ENCODE measurements at regions not wholly inside any gene's neighbourhood (a gene's known extent, or its start where the extent isn't known, plus 50 kb on each side); places are given as distances from the start of the nearest gene placed in this dataset.
"Not testable (repeated sequence)": the region's sequence is repeated elsewhere in the genome, so short reads cannot be mapped to it uniquely, and the experiment has no call there.

DNA sequence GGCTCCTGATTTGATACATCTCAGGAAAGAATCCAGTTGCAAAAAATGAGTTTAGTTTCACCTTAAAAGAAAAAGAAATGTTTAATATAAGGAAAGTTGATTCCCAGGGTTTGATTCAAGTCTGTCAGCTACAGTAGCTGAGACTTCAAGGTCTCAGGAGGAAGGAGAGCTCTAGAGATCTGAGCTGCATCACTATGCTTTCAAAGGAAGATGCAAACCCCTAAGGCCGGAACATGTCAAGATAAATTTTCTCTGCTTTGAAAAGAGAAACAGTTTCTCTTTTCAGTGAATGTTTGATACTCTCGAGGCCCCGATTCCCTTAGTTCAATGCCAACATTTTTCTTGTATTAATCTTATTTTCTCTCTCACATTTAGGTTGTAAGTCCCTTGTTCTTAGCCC, 128.6 kb downstream of the RGPD3 start:
- DNase-seq, result no peak

GRCh38 chr2:106339132-106339531, 129.1 kb downstream of the RGPD3 start:
- no peak for DNase-seq

DNA sequence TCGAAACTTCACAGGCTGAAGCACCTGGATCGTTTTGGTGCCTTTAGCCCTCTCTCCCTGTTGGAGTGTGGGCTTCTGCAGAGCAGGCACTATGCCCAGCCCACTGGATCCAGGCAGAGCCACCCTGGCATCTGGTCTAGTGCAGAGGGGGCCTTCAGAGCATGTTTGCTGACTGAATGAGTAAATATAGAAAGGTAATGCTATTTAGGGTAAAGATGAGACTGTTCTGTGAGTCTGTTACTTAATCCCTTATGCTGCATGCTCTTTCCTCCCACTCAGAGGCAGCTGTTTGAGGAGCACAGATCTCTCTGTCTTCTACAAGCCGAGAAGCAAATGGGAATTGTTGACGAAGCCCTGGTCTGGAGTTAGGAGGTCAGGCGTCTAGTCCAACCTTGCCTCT, 130.2 kb downstream of the RGPD3 start:
- DNase-seq, result no peak

DNA sequence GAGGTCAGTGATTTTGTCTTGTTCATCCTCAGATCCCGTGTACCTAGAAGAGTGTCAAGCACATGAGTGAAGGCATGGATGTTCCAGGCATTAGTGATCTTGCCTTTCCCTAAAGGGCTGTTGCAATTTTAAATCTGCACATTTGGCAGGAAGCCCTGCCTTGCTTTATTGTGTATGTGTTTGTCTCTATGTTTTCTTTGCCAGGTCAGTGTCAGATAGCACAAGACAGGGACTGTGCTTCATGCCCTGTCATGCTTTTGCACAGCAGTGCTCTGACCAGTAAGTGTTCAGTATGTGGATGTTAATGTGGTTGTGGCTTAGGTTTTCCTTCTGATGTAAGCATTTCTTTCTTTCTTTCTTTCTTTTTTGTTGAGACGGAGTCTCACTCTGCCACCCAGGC, 131.5 kb downstream of the RGPD3 start:
- no peak for DNase-seq

DNA sequence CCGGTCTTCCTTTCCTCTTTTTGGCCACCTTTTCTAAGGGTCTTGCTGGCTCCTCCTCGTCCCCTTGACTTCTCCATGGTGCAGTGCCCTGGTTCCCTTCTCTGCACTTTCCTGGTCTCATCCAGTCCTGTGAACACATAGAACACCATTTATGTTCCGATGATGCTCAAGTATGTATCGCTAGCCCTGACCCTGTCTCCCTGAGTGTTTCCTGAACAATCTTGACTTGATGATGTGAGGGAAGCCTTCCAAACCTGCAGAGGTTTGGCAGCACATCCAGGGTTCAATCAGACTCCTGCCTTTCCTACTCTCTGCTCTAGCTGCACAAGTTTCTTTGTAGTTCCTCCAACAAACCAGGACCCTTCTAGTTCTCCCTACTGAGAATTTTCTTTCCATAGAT, 132.1 kb downstream of the RGPD3 start:
- DNase-seq, result no peak

DNA sequence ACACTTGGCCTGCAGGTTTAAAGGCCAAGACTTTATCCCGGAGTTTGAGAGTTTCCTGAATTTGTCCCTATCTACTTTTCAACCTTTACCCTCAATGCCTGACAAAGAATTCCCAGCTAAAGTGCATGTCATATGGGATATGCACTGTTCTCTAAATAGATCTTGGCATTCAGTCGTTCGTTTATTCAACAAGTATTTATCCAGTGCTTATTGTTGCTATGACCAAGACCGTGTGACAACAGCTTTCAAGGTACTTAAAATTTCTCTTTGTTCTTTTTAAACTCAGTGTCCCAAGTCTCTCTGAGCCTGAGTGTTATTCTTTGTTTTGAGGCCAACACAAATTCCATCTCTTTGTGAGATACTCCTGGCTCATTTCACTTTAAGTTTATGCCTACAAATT, 133.4 kb downstream of the RGPD3 start:
- DNase-seq, result no peak

GRCh38 chr2:106333253-106333873, 134.8 kb downstream of the RGPD3 start:
- not testable (repeated sequence) for DNase-seq

DNA sequence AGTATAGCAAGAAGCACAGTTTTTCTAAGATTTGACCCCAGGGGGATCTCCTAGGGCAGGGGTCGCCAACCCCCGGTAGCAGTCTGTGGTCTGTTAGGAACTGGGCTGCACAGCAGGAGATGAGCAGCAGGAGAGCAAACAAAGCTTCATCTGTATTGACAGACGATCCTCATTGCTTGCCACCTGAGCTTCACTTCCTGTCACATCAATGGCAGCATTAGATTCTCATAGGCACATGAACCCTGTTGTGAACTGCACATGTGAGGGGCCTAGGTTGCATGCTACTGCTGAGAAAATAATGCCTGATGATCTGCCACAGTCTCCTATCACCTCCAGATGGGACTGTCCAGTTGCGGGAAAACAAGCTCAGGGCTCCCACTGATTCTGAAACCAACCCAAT, 136.2 kb downstream of the RGPD3 start:
- no peak for DNase-seq

- DNase-seq, result not testable (repeated sequence)
Measured at GRCh38 chr2:106330384-106331261, 136.5 kb upstream of the UXS1 start.

- no peak for DNase-seq
Measured at GRCh38 chr2:106323337-106324013, 129.4 kb upstream of the UXS1 start.

GRCh38 chr2:106322281-106322680, 128.2 kb upstream of the UXS1 start:
- no peak for DNase-seq

- DNase-seq, result not testable (repeated sequence)
Measured at GRCh38 chr2:106320439-106320838, 126.3 kb upstream of the UXS1 start.

GRCh38 chr2:106316915-106317314, 122.8 kb upstream of the UXS1 start:
- peak; percentile 0 for DNase-seq

DNA sequence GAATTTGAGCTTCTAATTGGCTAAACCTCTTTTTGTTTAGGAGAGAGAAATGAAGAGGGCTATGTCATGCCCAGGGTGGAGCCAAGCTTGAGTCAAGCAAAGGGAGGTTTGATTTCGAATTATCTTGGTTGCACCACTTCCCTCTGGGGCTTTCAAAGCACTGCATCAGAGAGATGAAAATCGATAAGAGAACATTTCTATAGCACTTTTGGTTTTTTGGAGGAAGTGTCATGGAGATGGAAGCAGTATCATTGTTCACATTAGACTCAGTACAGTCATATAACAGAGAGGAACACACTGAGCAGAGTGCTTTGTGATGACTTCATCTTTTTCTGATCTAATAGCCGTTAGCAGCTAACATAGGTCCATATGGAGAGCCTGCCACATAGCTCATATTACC, 120.3 kb upstream of the UXS1 start:
- DNase-seq, result no peak

- no peak for DNase-seq
Measured at GRCh38 chr2:106311041-106311370, 116.9 kb upstream of the UXS1 start.

DNA sequence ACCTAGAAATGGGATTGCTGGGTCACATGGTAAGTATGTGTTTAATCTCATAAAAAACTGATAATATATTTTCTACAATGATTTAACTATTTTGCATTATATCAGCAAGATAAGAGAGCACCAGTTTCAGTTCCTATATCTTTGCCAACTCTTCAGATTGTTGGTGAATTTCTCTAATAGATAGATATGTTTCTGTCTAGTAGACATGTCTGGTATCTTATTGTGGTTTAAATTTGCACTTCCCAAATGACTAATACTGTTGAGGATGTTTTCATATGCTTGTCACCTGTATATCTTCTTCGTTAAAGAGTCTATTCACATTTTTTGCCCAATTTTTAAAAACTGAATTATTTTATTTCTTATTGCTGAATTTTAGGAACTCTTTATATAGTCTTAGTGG, 113.8 kb upstream of the UXS1 start:
- DNase-seq, result no peak

DNA sequence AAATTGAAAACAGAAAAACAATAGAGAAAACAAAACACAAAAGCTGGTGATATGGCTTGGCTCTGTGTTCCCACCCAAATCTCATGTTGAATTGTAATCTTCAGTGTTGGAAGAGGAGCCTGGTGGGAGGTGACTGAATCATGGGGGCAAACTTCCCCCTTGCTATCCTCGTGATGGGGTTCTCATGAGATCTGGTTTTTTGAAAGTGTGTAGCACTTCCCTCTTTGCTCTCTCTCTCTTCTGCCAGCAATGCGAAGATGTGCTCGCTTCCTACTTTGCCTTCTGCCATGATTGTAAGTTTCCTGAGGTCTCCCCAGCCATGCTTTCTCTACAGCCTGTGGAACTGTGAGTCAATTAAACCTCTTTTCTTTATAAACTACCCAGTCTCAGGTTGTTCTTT, 112.3 kb upstream of the UXS1 start:
- DNase-seq, result no peak

- no peak for DNase-seq
Measured at GRCh38 chr2:106304612-106305184, 110.6 kb upstream of the UXS1 start.

- no peak for DNase-seq
Measured at GRCh38 chr2:106299696-106300095, 105.6 kb upstream of the UXS1 start.

DNA sequence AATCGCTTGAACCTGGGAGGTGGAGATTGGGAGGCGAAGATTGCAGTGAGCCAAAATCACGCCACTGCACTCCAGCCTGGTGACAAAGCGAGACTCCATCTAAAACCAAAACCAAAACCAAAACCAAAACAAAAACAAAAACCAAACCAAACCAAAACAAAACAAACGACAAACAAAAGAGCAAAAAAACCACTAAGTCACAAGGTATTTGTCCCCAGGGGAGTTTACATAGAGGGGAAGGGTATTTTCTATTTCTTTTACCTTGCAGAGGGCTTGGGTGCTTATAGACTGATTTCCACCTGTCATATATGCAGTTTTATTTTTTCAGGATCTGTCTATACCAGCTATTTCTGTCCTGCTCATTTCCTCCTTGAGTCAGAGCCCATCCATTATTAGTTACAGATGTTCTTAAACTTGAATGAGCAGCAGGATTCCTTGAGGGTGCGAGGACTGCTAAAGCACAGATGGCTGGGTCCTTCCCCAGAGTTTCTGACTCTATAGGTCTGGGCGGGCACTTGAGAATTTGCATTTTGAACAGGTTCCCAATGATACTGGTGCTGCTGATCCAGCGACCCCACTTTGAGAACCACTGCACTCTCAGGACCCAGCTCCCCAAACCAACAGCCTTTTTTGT, 102.2 kb upstream of the UXS1 start:
- DNase-seq, result no peak

DNA sequence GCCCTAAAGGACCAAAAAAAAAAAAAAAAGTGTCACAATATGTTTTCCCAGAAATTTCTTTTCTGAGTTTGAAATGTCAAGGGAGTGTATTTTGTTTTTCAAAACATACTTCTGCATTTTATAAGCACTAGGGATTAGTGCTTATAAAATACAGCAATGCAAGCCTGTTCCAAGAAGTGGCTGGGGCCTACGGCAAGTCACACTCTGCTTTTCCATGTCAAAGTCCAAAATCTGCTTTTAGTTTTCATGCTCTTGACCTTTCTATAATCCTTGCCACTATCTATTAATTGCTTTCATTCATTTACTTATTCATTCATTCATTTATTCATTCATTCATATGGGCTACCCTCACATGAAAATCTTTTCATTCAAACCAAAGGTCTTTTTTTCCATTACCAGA, 100.1 kb upstream of the UXS1 start:
- no peak for DNase-seq

DNA sequence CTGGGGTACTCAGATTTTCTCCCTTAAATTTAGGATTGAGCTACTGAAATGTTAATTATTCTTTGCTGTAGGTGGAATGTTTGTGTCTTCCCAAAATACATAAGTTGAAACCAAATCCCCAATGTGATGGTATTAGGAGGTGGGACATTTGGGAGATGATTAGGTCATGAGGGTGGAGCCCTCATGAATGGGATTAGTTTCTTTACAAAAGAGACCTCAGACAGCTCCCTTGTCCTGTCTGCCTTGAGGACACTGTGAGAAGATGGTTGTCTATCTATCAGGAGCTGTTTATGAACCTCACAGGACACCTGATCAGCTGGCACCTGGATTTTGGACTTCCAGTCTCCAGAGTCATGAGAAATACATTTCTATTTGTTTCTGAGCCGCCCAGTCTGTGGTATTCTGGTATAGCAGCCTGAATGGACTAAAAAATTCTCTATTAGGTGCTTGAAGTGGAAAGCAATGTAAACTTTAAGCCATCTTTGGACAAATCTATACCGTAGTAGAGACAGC, 99.2 kb upstream of the UXS1 start:
- DNase-seq, result no peak

DNA sequence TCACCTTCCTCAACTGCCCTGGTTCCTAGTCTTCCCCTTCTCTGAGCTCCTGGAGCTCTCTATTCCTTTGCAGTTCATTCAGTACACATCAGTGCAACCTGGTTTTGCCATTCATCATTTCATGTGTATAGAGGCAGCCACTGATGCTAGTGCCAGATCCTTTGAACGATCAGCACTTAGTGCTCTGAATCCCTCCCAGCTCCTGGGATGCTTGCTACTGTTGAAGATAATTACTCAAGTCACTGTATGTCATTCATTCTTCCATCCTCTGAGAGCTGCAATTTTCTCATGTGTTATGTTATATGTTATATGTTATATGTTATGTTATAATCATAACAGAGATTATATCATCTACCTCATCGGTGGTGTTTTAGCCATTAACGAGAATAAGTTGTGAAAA, 98.5 kb upstream of the UXS1 start:
- DNase-seq, result no peak

Data from NCI-H1105 (cell line).